GM12878 (cell line): ENCODE measurements at regions not wholly inside any gene's neighbourhood (a gene's known extent, or its start where the extent isn't known, plus 50 kb on each side); places are given as distances from the start of the nearest gene placed in this dataset.

Experiments
- ATAC-seq: fragments of 200-7000 bp; cut with Tn5 transposase; 3 replicates; pipeline ENCODE4 v1.9.1; 2020; ENCODE audit warnings: mild to moderate bottlenecking, moderate library complexity
- BruUV-seq: library from RNA; stranded (reverse); fragments of 400-500 nt; replicated peaks from 2 replicates; lab custom pipeline; 2021; lab: Mats Ljungman, UMichigan
- CTCF ChIA-PET: fragments of 300-600 bp; sonication (Branson Sonifier 250); formaldehyde crosslinking; extraction: SDS; loops from one replicate; lab custom pipeline; 2021; ENCODE audit warnings: inconsistent platforms; lab: Yijun Ruan, JAX
- POLR2A ChIA-PET: fragments of 350-600 bp; formaldehyde crosslinking; extraction: SDS; loops from one replicate; lab custom pipeline; 2021; ENCODE audit warnings: inconsistent platforms; lab: Charles Lee
- RAD21 ChIA-PET: fragments of 300-600 bp; sonication (Branson Sonifier 250); formaldehyde crosslinking; loops from one replicate; lab custom pipeline; 2023; ENCODE audit warnings: antibody characterized with exemption; ENCODE audit not compliant: unreplicated experiment; lab: Charles Lee
- SMC1A ChIA-PET: fragments of 300-600 bp; sonication (Branson Sonifier 250); formaldehyde crosslinking; loops from one replicate; lab custom pipeline; 2023; ENCODE audit not compliant: unreplicated experiment, uncharacterized antibody; lab: Charles Lee
- DNase-seq: peaks from one replicate; pipeline ENCODE4 v3.0.0-alpha.2; 2011; ENCODE audit warnings: low read depth, low spot score
- FAIRE-seq: peaks from 3 replicates; lab custom pipeline; 2011; peaks lifted over from hg19 to GRCh38; lab: Jason Lieb, UNC
- H2AFZ ChIP-seq: 2 replicates; pipeline ENCODE4 v1.6.0; 2011; ENCODE audit warnings: low read depth, low read length, control low read depth; ENCODE audit not compliant: control insufficient read depth
- H3K27ac ChIP-seq: 2 replicates; pipeline ENCODE4 v1.5.1; 2011; ENCODE audit warnings: control low read depth; ENCODE audit not compliant: control insufficient read depth, insufficient read depth
- H3K27me3 ChIP-seq, 2 experiments: replicated peaks in 1 of 2; 2 replicates each; pipeline versions ENCODE4 v1.6.0 to v1.6.1; 2011; ENCODE audit warnings: low read length in 1 of 2; ENCODE audit not compliant: control insufficient read depth in 2 of 2, insufficient read depth in 2 of 2
- H3K36me3 ChIP-seq, 2 experiments: 2 replicates each; pipeline ENCODE4 v1.5.1; 2011; ENCODE audit warnings: low read length in 1 of 2; ENCODE audit not compliant: control insufficient read depth in 2 of 2, insufficient read depth in 2 of 2
- H3K4me1 ChIP-seq: 2 replicates; pipeline ENCODE4 v1.6.1; 2011; ENCODE audit warnings: mild to moderate bottlenecking, low read length, moderate library complexity, mixed read lengths; ENCODE audit not compliant: control insufficient read depth, insufficient read depth
- H3K4me2 ChIP-seq: 2 replicates; pipeline ENCODE4 v1.6.0; 2011; ENCODE audit warnings: control low read depth; ENCODE audit not compliant: control insufficient read depth, insufficient read depth
- H3K4me3 ChIP-seq: fragments of 200-600 bp; sonication (generic); 2 replicates; pipeline ENCODE4 v1.5.1; 2016
- H3K79me2 ChIP-seq: 2 replicates; pipeline ENCODE4 v1.6.0; 2011; ENCODE audit warnings: low read length; ENCODE audit not compliant: control insufficient read depth, insufficient read depth
- H3K9ac ChIP-seq: 2 replicates; pipeline ENCODE4 v1.8.0; 2011; ENCODE audit warnings: low read length, control low read depth, mixed read lengths; ENCODE audit not compliant: control insufficient read depth, insufficient read depth
- H3K9me3 ChIP-seq: replicated peaks from 3 replicates; pipeline ENCODE4 v1.5.1; 2011; ENCODE audit warnings: mild to moderate bottlenecking, low read length; ENCODE audit not compliant: control insufficient read depth, insufficient read depth
- H4K20me1 ChIP-seq: 2 replicates; pipeline ENCODE4 v1.6.0; 2011; ENCODE audit not compliant: control insufficient read depth, insufficient read depth
- BHLHE40 ChIP-seq, 2 experiments: fragments of 450-650 bp in 1 of 2; IDR thresholded peaks; 2 replicates each; pipeline ENCODE4 v1.6.1; 2011 to 2017; ENCODE audit warnings: low read depth in 2 of 2, borderline replicate concordance in 1 of 2, improper control_type of control experiment in 1 of 2, low read length in 1 of 2, mild to moderate bottlenecking in 1 of 2
- CBFB ChIP-seq: IDR thresholded peaks from 2 replicates; pipeline ENCODE4 v1.6.1; 2016; ENCODE audit warnings: antibody characterized with exemption, low read depth
- CTCF ChIP-seq, 3 experiments: IDR thresholded peaks in 2 of 3; conservative IDR thresholded peaks in 1 of 3; 2 replicates each; pipeline ENCODE4 v1.5.1; 2011; ENCODE audit warnings: low read depth in 3 of 3, low read length in 3 of 3, mild to moderate bottlenecking in 3 of 3, control low read depth in 2 of 3, moderate library complexity in 2 of 3, inconsistent platforms in 1 of 3, mixed read lengths in 1 of 3; ENCODE audit not compliant: control insufficient read depth in 2 of 3, insufficient read depth in 1 of 3; ENCODE audit errors: extremely low read depth in 1 of 3
- GATAD2B ChIP-seq: fragments of 450-650 bp; conservative IDR thresholded peaks from 2 replicates; pipeline ENCODE4 v1.6.1; 2017; ENCODE audit warnings: low read depth, mild to moderate bottlenecking, moderate library complexity
- NFYB ChIP-seq: IDR thresholded peaks from 2 replicates; pipeline ENCODE4 v1.6.1; 2011; ENCODE audit warnings: low read depth, mild to moderate bottlenecking, low read length, improper control_type of control experiment, moderate library complexity; ENCODE audit not compliant: insufficient read depth
- NRF1 ChIP-seq: conservative IDR thresholded peaks from 2 replicates; pipeline ENCODE4 v1.6.1; 2011; ENCODE audit warnings: mild to moderate bottlenecking, low read depth, low read length, improper control_type of control experiment
- RAD21 ChIP-seq: IDR thresholded peaks from 2 replicates; pipeline ENCODE4 v1.6.1; 2011; ENCODE audit warnings: mild to moderate bottlenecking, low read depth, low read length, moderate library complexity; ENCODE audit not compliant: insufficient read depth
- RB1 ChIP-seq: fragments of 450-650 bp; formaldehyde crosslinking; IDR thresholded peaks from 2 replicates; pipeline ENCODE4 v1.6.1; 2017; ENCODE audit warnings: mild to moderate bottlenecking, borderline replicate concordance
- SMARCA5 ChIP-seq: fragments of 450-650 bp; IDR thresholded peaks from 2 replicates; pipeline ENCODE4 v1.6.1; 2017; ENCODE audit warnings: mild to moderate bottlenecking
- STAT3 ChIP-seq: IDR thresholded peaks from 2 replicates; pipeline ENCODE4 v1.6.1; 2011; ENCODE audit warnings: low read depth, low read length, improper control_type of control experiment
- TAF1 ChIP-seq: IDR thresholded peaks from 2 replicates; pipeline ENCODE4 v1.6.1; 2011; ENCODE audit warnings: mild to moderate bottlenecking, low read depth, low read length, borderline replicate concordance
- WGBS: methylation state at CpG from one replicate; pipeline ENCODE4 v1.1.6; 2016; ENCODE audit warnings: low lambda C conversion rate; ENCODE audit not compliant: insufficient replicate concordance, insufficient coverage; ENCODE audit errors: missing lambda C conversion rate; 5-methylcytosine and 5-hydroxymethylcytosine counted together
- in situ Hi-C: fragments of 300-500 bp; cut with MboI; formaldehyde crosslinking; loops from 9 replicates; pipeline ENCODE4 v1.14.3; 2018; ENCODE audit warnings: mixed read lengths
- intact Hi-C: fragments of 100-400 bp; cut with micrococcal nuclease; formaldehyde crosslinking; loops from one replicate; pipeline ENCODE4 v1.14.2; 2022; ENCODE audit not compliant: unreplicated experiment

GRCh38 chr3:164812042-164812441, 266.3 kb downstream of the SI start (continued):
- TF ChIP-seq RB1 = no peak

GRCh38 chr3:164806188-164806587, 272.1 kb downstream of the SI start:
- RAD21 ChIA-PET = no interaction called here
- Histone ChIP-seq H3K27ac (no peak overlapping the region), H3K9ac (no peak overlapping the region), H3K36me3 (no peaks in the 10 kb centered on the region), H3K4me3 (no peak overlapping the region), H3K79me2 (no peaks in the 10 kb centered on the region), H3K27me3 (no peaks in the 10 kb centered on the region), H3K4me2 (no peak overlapping the region), H4K20me1 (no peaks in the 10 kb centered on the region; the same call in 1 of the 2 replicates), H3K9me3 (no peaks in the 10 kb centered on the region), H2AFZ (no peak overlapping the region), H3K4me1 (no peaks in the 10 kb centered on the region)
- intact Hi-C loops (no loop called here), in situ Hi-C loops (no loop called here)
- DNase-seq (no peak), FAIRE-seq (no peak), ATAC-seq (peak; percentile 55; the same call in 2 of the 3 replicates)
- SMC1A ChIA-PET = interaction anchor here (0.9 kb wide), 1 partner anchor 17 kb away, joined by 3 read pairs; no protein-coding TSS in a partner anchor
- peak in 1 of 3 experiments; percentile 29; a peak in 1 of 6 replicates for TF ChIP-seq CTCF (IDR thresholded peaks at IDR 0.05 in 2 of 3, conservative IDR thresholded peaks at IDR 0.05 in 1 of 3; ENCODE audit: control insufficient read depth in 2 of 3, extremely low read depth in 1 of 3, insufficient read depth in 1 of 3, low read depth in 3 of 3, low read length in 3 of 3)
- TF ChIP-seq SMARCA5 = no peak
- no peak for TF ChIP-seq NRF1
- TF ChIP-seq CBFB = no peak
- TF ChIP-seq RAD21 = peak; percentile 43; the same call in 1 of the 2 replicates
- no peak for TF ChIP-seq TAF1
- TF ChIP-seq GATAD2B = no peak
- no peak for TF ChIP-seq STAT3
- no peak for TF ChIP-seq NFYB
- TF ChIP-seq BHLHE40 (IDR thresholded peaks at IDR 0.05; ENCODE audit: borderline replicate concordance in 1 of 2, low read depth in 2 of 2, low read length in 1 of 2) = no peak
- no TSS peak for BruUV-seq
- CTCF ChIA-PET = no interaction called here
- WGBS = 14% methylated on average over 2 of the region's 2 CpGs
- POLR2A ChIA-PET = no interaction called here
